WTC11 (cell line): ENCODE measurements at regions not wholly inside any gene's neighbourhood (a gene's known extent, or its start where the extent isn't known, plus 50 kb on each side); places are given as distances from the start of the nearest gene placed in this dataset.

Source experiments
- ATAC-seq: fragments of 200-7000 bp; cut with Tn5 transposase; 2 replicates; pipeline ENCODE4 v1.10.0; 2021; ENCODE audit warnings: mild to moderate bottlenecking, moderate library complexity
- CTCF ChIA-PET: fragments of 300-600 bp; sonication (Branson Sonifier 250); formaldehyde crosslinking; loops from one replicate; lab custom pipeline; 2021; ENCODE audit warnings: antibody characterized with exemption; lab: Charles Lee
- POLR2A ChIA-PET: fragments of 350-600 bp; sonication (Branson Sonifier 250); formaldehyde crosslinking; loops from one replicate; lab custom pipeline; 2021; ENCODE audit warnings: antibody characterized with exemption; lab: Charles Lee
- DNase-seq: peaks from one replicate; pipeline ENCODE4 v3.0.0; 2021; ENCODE audit warnings: low spot score
- H3K27ac Mint-ChIP-seq: 2 replicates; pipeline ENCODE4 v1.8.0; 2021; ENCODE audit warnings: mixed read lengths
- H3K27me3 Mint-ChIP-seq: 2 replicates; pipeline ENCODE4 v1.8.0; 2021; ENCODE audit warnings: low read depth, mild to moderate bottlenecking, moderate library complexity, mixed read lengths
- H3K36me3 Mint-ChIP-seq: 2 replicates; pipeline ENCODE4 v1.8.0; 2021; ENCODE audit warnings: mixed read lengths
- H3K4me1 Mint-ChIP-seq: 2 replicates; pipeline ENCODE4 v1.8.0; 2022; ENCODE audit warnings: mixed read lengths
- H3K4me3 Mint-ChIP-seq: 2 replicates; pipeline ENCODE4 v1.8.0; 2021; ENCODE audit warnings: mild to moderate bottlenecking, moderate library complexity, mixed read lengths
- H3K9me3 Mint-ChIP-seq: 2 replicates; pipeline ENCODE4 v1.8.0; 2021; ENCODE audit warnings: mixed read lengths
- ARID4B ChIP-seq: sonication (generic); formaldehyde crosslinking; IDR thresholded peaks from 2 replicates; pipeline ENCODE4 v1.8.0; 2023; ENCODE audit warnings: missing genetic modification reagents, mild to moderate bottlenecking, borderline replicate concordance
- ATF6 ChIP-seq: sonication (generic); formaldehyde crosslinking; IDR thresholded peaks from 2 replicates; pipeline ENCODE4 v1.8.1; 2023; ENCODE audit warnings: mild to moderate bottlenecking, missing genetic modification reagents
- EMX1 ChIP-seq: fragments of 250-450 bp; sonication (Bioruptor Pico); IDR thresholded peaks from 2 replicates; pipeline ENCODE4 v1.8.0; 2021; ENCODE audit warnings: mild to moderate bottlenecking
- MLX ChIP-seq: sonication (generic); formaldehyde crosslinking; IDR thresholded peaks from 2 replicates; pipeline ENCODE4 v1.8.1; 2023; ENCODE audit warnings: mild to moderate bottlenecking, missing genetic modification reagents, moderate library complexity
- NR3C1 ChIP-seq: sonication (generic); formaldehyde crosslinking; conservative IDR thresholded peaks from 2 replicates; pipeline ENCODE4 v1.8.1; 2023; ENCODE audit warnings: low read depth, mild to moderate bottlenecking, missing genetic modification reagents
- PRRX2 ChIP-seq: fragments of 250-450 bp; sonication (Bioruptor Pico); IDR thresholded peaks from 2 replicates; pipeline ENCODE4 v1.8.0; 2021; ENCODE audit warnings: mild to moderate bottlenecking
- RORB ChIP-seq: fragments of 250-450 bp; sonication (Bioruptor Pico); IDR thresholded peaks from 2 replicates; pipeline ENCODE4 v1.9.0; 2021; ENCODE audit warnings: mild to moderate bottlenecking
- SMAD3 ChIP-seq: sonication (generic); formaldehyde crosslinking; IDR thresholded peaks from 2 replicates; pipeline ENCODE4 v1.8.0; 2022; ENCODE audit warnings: missing genetic modification reagents, mild to moderate bottlenecking, borderline replicate concordance
- SMAD4 ChIP-seq: sonication (generic); formaldehyde crosslinking; IDR thresholded peaks from 2 replicates; pipeline ENCODE4 v1.8.0; 2022; ENCODE audit warnings: mild to moderate bottlenecking, missing genetic modification reagents
- ZMAT4 ChIP-seq: fragments of 250-450 bp; sonication (Bioruptor Pico); IDR thresholded peaks from 2 replicates; pipeline ENCODE4 v1.9.0; 2021; ENCODE audit warnings: mild to moderate bottlenecking
- ZNF396 ChIP-seq: fragments of 250-450 bp; sonication (Bioruptor Pico); IDR thresholded peaks from 2 replicates; pipeline ENCODE4 v1.8.0; 2021; ENCODE audit warnings: mild to moderate bottlenecking, moderate library complexity, borderline replicate concordance
- ZNF512 ChIP-seq: sonication (generic); formaldehyde crosslinking; IDR thresholded peaks from 2 replicates; pipeline ENCODE4 v1.8.1; 2022; ENCODE audit warnings: missing genetic modification reagents, borderline replicate concordance
- TF ChIP-seq, protein P1 (sequence below): fragments of 250-450 bp; sonication (Bioruptor Pico); IDR thresholded peaks from 2 replicates; pipeline ENCODE4 v1.9.0; 2021; ENCODE audit warnings: mild to moderate bottlenecking
- TF ChIP-seq, protein P2 (sequence below): sonication (generic); formaldehyde crosslinking; IDR thresholded peaks from 2 replicates; pipeline ENCODE4 v1.8.1; 2022; ENCODE audit warnings: mild to moderate bottlenecking, missing genetic modification reagents, moderate library complexity, borderline replicate concordance
- TF ChIP-seq, protein P3 (sequence below): sonication (generic); formaldehyde crosslinking; IDR thresholded peaks from 2 replicates; pipeline ENCODE4 v1.8.0; 2023; ENCODE audit warnings: mild to moderate bottlenecking, missing genetic modification reagents
- TF ChIP-seq, protein P4 (sequence below): sonication (generic); formaldehyde crosslinking; IDR thresholded peaks from 2 replicates; pipeline ENCODE4 v1.8.1; 2023; ENCODE audit warnings: mild to moderate bottlenecking, missing genetic modification reagents, moderate library complexity

DNA sequence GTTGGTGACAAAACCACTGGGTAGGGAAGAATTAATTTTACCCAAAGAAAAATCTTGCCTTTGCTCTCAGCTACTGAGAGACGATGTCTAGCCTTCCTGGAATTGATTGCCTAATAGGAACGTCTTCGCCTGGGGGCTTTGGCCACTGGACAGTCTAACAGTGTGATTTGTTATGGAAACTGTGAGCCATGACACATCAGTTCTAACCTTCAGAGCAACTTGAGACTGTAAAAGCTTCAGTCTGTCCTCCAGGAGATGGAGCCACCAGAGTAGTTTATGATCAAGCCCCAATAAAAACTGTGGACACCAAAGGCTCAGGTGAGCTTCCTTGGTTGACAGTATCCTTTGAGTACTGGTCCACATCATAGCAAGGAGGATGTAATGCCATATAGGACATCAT, 235.8 kb upstream of the TMCO5A start (continued):
- TF ChIP-seq SMAD3 (CRISPR knock-in tag) (no peak), ZNF512 (no peak), MLX (CRISPR knock-in tag) (no peak), RORB (CRISPR knock-in tag) (no peak), EMX1 (CRISPR knock-in tag) (no peak), ZNF396 (no peak)
- TF ChIP-seq, protein P1, sequence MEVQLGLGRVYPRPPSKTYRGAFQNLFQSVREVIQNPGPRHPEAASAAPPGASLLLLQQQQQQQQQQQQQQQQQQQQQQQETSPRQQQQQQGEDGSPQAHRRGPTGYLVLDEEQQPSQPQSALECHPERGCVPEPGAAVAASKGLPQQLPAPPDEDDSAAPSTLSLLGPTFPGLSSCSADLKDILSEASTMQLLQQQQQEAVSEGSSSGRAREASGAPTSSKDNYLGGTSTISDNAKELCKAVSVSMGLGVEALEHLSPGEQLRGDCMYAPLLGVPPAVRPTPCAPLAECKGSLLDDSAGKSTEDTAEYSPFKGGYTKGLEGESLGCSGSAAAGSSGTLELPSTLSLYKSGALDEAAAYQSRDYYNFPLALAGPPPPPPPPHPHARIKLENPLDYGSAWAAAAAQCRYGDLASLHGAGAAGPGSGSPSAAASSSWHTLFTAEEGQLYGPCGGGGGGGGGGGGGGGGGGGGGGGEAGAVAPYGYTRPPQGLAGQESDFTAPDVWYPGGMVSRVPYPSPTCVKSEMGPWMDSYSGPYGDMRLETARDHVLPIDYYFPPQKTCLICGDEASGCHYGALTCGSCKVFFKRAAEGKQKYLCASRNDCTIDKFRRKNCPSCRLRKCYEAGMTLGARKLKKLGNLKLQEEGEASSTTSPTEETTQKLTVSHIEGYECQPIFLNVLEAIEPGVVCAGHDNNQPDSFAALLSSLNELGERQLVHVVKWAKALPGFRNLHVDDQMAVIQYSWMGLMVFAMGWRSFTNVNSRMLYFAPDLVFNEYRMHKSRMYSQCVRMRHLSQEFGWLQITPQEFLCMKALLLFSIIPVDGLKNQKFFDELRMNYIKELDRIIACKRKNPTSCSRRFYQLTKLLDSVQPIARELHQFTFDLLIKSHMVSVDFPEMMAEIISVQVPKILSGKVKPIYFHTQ (CRISPR knock-in tag) = no peak
- TF ChIP-seq, protein P2, sequence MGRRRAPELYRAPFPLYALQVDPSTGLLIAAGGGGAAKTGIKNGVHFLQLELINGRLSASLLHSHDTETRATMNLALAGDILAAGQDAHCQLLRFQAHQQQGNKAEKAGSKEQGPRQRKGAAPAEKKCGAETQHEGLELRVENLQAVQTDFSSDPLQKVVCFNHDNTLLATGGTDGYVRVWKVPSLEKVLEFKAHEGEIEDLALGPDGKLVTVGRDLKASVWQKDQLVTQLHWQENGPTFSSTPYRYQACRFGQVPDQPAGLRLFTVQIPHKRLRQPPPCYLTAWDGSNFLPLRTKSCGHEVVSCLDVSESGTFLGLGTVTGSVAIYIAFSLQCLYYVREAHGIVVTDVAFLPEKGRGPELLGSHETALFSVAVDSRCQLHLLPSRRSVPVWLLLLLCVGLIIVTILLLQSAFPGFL (CRISPR knock-in tag) = no peak
- TF ChIP-seq, all 79 proteins: peak for 0

DNA sequence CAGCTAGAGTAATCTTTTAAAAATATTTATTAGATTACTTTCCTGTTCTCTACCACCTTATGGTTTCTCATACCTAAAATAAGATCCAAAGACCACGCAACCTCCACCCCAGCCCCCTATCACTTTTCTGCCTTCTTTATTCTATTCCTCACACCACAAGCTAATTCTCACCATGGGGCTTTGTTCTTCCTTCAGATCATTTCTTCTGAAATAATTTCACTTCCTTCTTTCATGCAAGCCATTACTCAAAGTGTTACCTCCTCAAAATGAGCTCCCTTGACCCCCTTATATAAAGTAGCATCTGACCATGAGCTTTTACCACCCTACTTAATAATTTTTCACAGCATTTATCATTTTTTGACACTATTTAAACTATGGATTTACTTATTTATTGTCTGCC, 233.2 kb upstream of the TMCO5A start:
- no peak overlapping the region for H3K27ac Mint-ChIP-seq
- DNase-seq (no peak), ATAC-seq (no peak)
- POLR2A ChIA-PET = no interaction called here
- H3K9me3 Mint-ChIP-seq = peaks cover 12% of the 10 kb centered on the region
- CTCF ChIA-PET = no interaction called here
- H3K27me3 Mint-ChIP-seq = no peaks in the 10 kb centered on the region; the same call in 1 of the 2 replicates
- no peaks in the 10 kb centered on the region for H3K4me1 Mint-ChIP-seq
- no peak overlapping the region for H3K4me3 Mint-ChIP-seq
- peaks cover 3% of the 10 kb centered on the region; the same call in 1 of the 2 replicates for H3K36me3 Mint-ChIP-seq
- TF ChIP-seq SMAD4 (CRISPR knock-in tag) = no peak
- no peak for TF ChIP-seq NR3C1 (CRISPR knock-in tag)
- TF ChIP-seq, protein P3, sequence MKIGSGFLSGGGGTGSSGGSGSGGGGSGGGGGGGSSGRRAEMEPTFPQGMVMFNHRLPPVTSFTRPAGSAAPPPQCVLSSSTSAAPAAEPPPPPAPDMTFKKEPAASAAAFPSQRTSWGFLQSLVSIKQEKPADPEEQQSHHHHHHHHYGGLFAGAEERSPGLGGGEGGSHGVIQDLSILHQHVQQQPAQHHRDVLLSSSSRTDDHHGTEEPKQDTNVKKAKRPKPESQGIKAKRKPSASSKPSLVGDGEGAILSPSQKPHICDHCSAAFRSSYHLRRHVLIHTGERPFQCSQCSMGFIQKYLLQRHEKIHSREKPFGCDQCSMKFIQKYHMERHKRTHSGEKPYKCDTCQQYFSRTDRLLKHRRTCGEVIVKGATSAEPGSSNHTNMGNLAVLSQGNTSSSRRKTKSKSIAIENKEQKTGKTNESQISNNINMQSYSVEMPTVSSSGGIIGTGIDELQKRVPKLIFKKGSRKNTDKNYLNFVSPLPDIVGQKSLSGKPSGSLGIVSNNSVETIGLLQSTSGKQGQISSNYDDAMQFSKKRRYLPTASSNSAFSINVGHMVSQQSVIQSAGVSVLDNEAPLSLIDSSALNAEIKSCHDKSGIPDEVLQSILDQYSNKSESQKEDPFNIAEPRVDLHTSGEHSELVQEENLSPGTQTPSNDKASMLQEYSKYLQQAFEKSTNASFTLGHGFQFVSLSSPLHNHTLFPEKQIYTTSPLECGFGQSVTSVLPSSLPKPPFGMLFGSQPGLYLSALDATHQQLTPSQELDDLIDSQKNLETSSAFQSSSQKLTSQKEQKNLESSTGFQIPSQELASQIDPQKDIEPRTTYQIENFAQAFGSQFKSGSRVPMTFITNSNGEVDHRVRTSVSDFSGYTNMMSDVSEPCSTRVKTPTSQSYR = no peak
- TF ChIP-seq, protein P4, sequence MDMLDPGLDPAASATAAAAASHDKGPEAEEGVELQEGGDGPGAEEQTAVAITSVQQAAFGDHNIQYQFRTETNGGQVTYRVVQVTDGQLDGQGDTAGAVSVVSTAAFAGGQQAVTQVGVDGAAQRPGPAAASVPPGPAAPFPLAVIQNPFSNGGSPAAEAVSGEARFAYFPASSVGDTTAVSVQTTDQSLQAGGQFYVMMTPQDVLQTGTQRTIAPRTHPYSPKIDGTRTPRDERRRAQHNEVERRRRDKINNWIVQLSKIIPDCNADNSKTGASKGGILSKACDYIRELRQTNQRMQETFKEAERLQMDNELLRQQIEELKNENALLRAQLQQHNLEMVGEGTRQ (CRISPR knock-in tag) = no peak
- no peak for TF ChIP-seq ARID4B (CRISPR knock-in tag)
- TF ChIP-seq PRRX2 (CRISPR knock-in tag) = no peak
- no peak for TF ChIP-seq ATF6
- no peak for TF ChIP-seq EMX1 (CRISPR knock-in tag)
- no peak for TF ChIP-seq ZMAT4 (CRISPR knock-in tag)
